Neuronal stem cell (in vitro differentiated cells): ENCODE measurements at regions not wholly inside any gene's neighbourhood (a gene's known extent, or its start where the extent isn't known, plus 50 kb on each side); places are given as distances from the start of the nearest gene placed in this dataset.

ENCODE experiments used
- DNase-seq: peaks from one replicate; pipeline ENCODE4 v3.0.0-alpha.2; 2013; ENCODE audit warnings: low spot score
- H2AFZ ChIP-seq: one replicate; pipeline ENCODE4 v1.6.1; 2013; ENCODE audit warnings: mild to moderate bottlenecking, low read length, inconsistent platforms
- H2AK5ac ChIP-seq: 2 replicates; pipeline ENCODE4 v1.6.1; 2013; ENCODE audit warnings: low read depth, mild to moderate bottlenecking, inconsistent platforms, low read length, moderate library complexity, mixed read lengths
- H2BK120ac ChIP-seq: 2 replicates; pipeline ENCODE4 v1.6.1; 2013; ENCODE audit warnings: low read depth, mild to moderate bottlenecking, inconsistent platforms, low read length, moderate library complexity, mixed read lengths
- H2BK12ac ChIP-seq: one replicate; pipeline ENCODE4 v1.6.1; 2013; ENCODE audit warnings: low read length, inconsistent platforms
- H2BK15ac ChIP-seq: 2 replicates; pipeline ENCODE4 v1.6.1; 2013; ENCODE audit warnings: mild to moderate bottlenecking, low read length, inconsistent platforms, mixed read lengths
- H2BK5ac ChIP-seq: one replicate; pipeline ENCODE4 v1.6.1; 2013; ENCODE audit warnings: inconsistent platforms, mild to moderate bottlenecking, low read length, moderate library complexity
- H3K14ac ChIP-seq: one replicate; pipeline ENCODE4 v1.6.1; 2013; ENCODE audit warnings: low read length, inconsistent platforms
- H3K18ac ChIP-seq: 2 replicates; pipeline ENCODE4 v1.6.1; 2013; ENCODE audit warnings: low read length, inconsistent platforms
- H3K23ac ChIP-seq: 2 replicates; pipeline ENCODE4 v1.6.1; 2013; ENCODE audit warnings: low read depth, mild to moderate bottlenecking, mixed read lengths, low read length, inconsistent platforms; ENCODE audit not compliant: poor library complexity
- H3K27ac ChIP-seq: replicated peaks from 3 replicates; pipeline ENCODE4 v1.5.1; 2013; ENCODE audit warnings: low read length, inconsistent platforms
- H3K27me3 ChIP-seq, 3 experiments: 2 replicates each; pipeline ENCODE4 v1.6.1; 2013; ENCODE audit warnings: low read length in 3 of 3, mild to moderate bottlenecking in 2 of 3, inconsistent platforms in 1 of 3, low read depth in 1 of 3, mixed read lengths in 1 of 3, moderate library complexity in 1 of 3; ENCODE audit not compliant: control insufficient read depth in 3 of 3, insufficient read depth in 3 of 3
- H3K36me3 ChIP-seq, 2 donors: replicated peaks in 1 of 2; 2 replicates each; pipeline ENCODE4 v1.6.1; 2013; ENCODE audit warnings: low read length in 2 of 2; ENCODE audit not compliant: control insufficient read depth in 2 of 2, insufficient read depth in 2 of 2
- H3K4ac ChIP-seq: 2 replicates; pipeline ENCODE4 v1.6.1; 2013; ENCODE audit warnings: inconsistent platforms, mild to moderate bottlenecking, low read length, moderate library complexity
- H3K4me1 ChIP-seq, 2 donors: 1 replicate in 1 of 2; 2 replicates in 1 of 2; pipeline ENCODE4 v1.6.1; 2013; ENCODE audit warnings: low read length in 2 of 2, low read depth in 1 of 2; ENCODE audit not compliant: control insufficient read depth in 2 of 2, insufficient read depth in 1 of 2
- H3K4me2 ChIP-seq: one replicate; pipeline ENCODE4 v1.6.1; 2013; ENCODE audit warnings: mild to moderate bottlenecking, low read length, inconsistent platforms; ENCODE audit not compliant: insufficient read depth, poor library complexity, severe bottlenecking
- H3K4me3 ChIP-seq, 2 donors: 2 replicates each; pipeline ENCODE4 v1.5.1; 2013; ENCODE audit warnings: low read length in 2 of 2, mild to moderate bottlenecking in 2 of 2, inconsistent platforms in 1 of 2, moderate library complexity in 1 of 2
- H3K79me1 ChIP-seq: one replicate; pipeline ENCODE4 v1.6.1; 2013; ENCODE audit warnings: low read depth, mild to moderate bottlenecking, inconsistent platforms, low read length, moderate library complexity
- H3K9ac ChIP-seq: one replicate; pipeline ENCODE4 v1.6.1; 2013; ENCODE audit warnings: mild to moderate bottlenecking, low read depth, low read length, inconsistent platforms; ENCODE audit not compliant: poor library complexity
- H3K9me3 ChIP-seq, 2 donors: replicated peaks in 1 of 2; 2 replicates each; pipeline versions ENCODE3 to v1.6.1; 2013; ENCODE audit warnings: low read length in 2 of 2, mild to moderate bottlenecking in 2 of 2, inconsistent platforms in 1 of 2, low read depth in 1 of 2, mixed read lengths in 1 of 2, moderate library complexity in 1 of 2; ENCODE audit not compliant: control insufficient read depth in 2 of 2, insufficient read depth in 1 of 2
- H4K8ac ChIP-seq: one replicate; pipeline ENCODE4 v1.6.1; 2013; ENCODE audit warnings: low read depth, mild to moderate bottlenecking, inconsistent platforms, low read length, moderate library complexity
- H4K91ac ChIP-seq: one replicate; pipeline ENCODE4 v1.6.1; 2013; ENCODE audit warnings: low read length, low read depth, mild to moderate bottlenecking, inconsistent platforms; ENCODE audit not compliant: poor library complexity
- WGBS, 2 donors: extraction: QIAGEN DNeasy Blood & Tissue Kit; methylation state at CpG; one replicate each; pipeline ENCODE4 v1.1.7; 2013; ENCODE audit warnings: missing lambda C conversion rate in 2 of 2, mixed read lengths in 1 of 2; ENCODE audit not compliant: insufficient read length in 2 of 2, insufficient replicate concordance in 1 of 2; ENCODE audit errors: extremely low coverage in 2 of 2; 5-methylcytosine and 5-hydroxymethylcytosine counted together

- H3K18ac ChIP-seq, result no peak overlapping the region
- no peak overlapping the region for H3K4ac ChIP-seq
- no peak overlapping the region for H3K14ac ChIP-seq
- no peaks in the 10 kb centered on the region for H3K27me3 ChIP-seq
- no CpG with 5 or more reads among the region's 2 CpGs for WGBS, 2 donors
- H3K23ac ChIP-seq, result no peak overlapping the region
- H3K4me2 ChIP-seq, result no peak overlapping the region
- no peak overlapping the region for H2AFZ ChIP-seq
- no peaks in the 10 kb centered on the region for H3K36me3 ChIP-seq
- no peak overlapping the region for H3K9ac ChIP-seq
- H4K8ac ChIP-seq, result no peak overlapping the region
- no peak for DNase-seq
- no peak overlapping the region for H2BK15ac ChIP-seq
- H3K27ac ChIP-seq, result no peak overlapping the region
- H3K4me1 ChIP-seq, result no peaks in the 10 kb centered on the region
- H2BK12ac ChIP-seq, result no peak overlapping the region
- H2AK5ac ChIP-seq, result no peak overlapping the region
- no peaks in the 10 kb centered on the region for H3K79me1 ChIP-seq
- no peak overlapping the region for H2BK120ac ChIP-seq
- no peak overlapping the region for H2BK5ac ChIP-seq
- H3K9me3 ChIP-seq, result peaks cover 0 to 2% of the 10 kb centered on the region in 2 donors
- no peak overlapping the region for H4K91ac ChIP-seq
- no peak overlapping the region for H3K4me3 ChIP-seq
These were observed 1063.1 kb downstream of the PCDH7 start for GRCh38 chr4:31783311-31783710.

- Histone ChIP-seq H3K18ac (no peak overlapping the region), H3K14ac (no peak overlapping the region), H3K23ac (no peak overlapping the region), H3K9me3 (peaks cover 0 to 2% of the 10 kb centered on the region in 2 donors), H3K27ac (no peak overlapping the region), H3K4me2 (no peak overlapping the region), H4K91ac (no peak overlapping the region), H3K4ac (no peak overlapping the region), H3K4me3 (no peak overlapping the region), H2BK120ac (no peak overlapping the region), H3K9ac (no peak overlapping the region), H3K79me1 (no peaks in the 10 kb centered on the region), H2BK12ac (no peak overlapping the region), H3K27me3 (no peaks in the 10 kb centered on the region), H3K36me3 (no peaks in the 10 kb centered on the region), H2AK5ac (no peak overlapping the region), H4K8ac (no peak overlapping the region), H2AFZ (no peak overlapping the region), H3K4me1 (peaks cover 2 to 6% of the 10 kb centered on the region in 2 donors), H2BK15ac (no peak overlapping the region), H2BK5ac (no peak overlapping the region)
- whole genome bisulfite sequencing, 2 donors, result no CpG with 5 or more reads among the region's 2 CpGs
- DNase-seq, result no peak
These were observed 1064.4 kb downstream of the PCDH7 start for GRCh38 chr4:31784558-31784957.

GRCh38 chr4:31787701-31788100 is 1067.5 kb downstream of the PCDH7 start:
- Histone ChIP-seq H3K27me3 (no peaks in the 10 kb centered on the region), H3K79me1 (no peaks in the 10 kb centered on the region), H3K23ac (no peak overlapping the region), H2BK15ac (no peak overlapping the region), H2AFZ (no peak overlapping the region), H3K9me3 (peaks cover 0 to 2% of the 10 kb centered on the region in 2 donors), H3K4ac (no peak overlapping the region), H3K4me3 (no peak overlapping the region), H3K18ac (no peak overlapping the region), H3K36me3 (no peaks in the 10 kb centered on the region), H3K27ac (no peak overlapping the region), H2BK5ac (no peak overlapping the region), H3K9ac (no peak overlapping the region), H4K8ac (no peak overlapping the region), H2BK120ac (no peak overlapping the region), H3K4me2 (no peak overlapping the region), H2BK12ac (no peak overlapping the region), H3K14ac (no peak overlapping the region), H4K91ac (no peak overlapping the region), H3K4me1 (peaks cover 3 to 6% of the 10 kb centered on the region in 2 donors), H2AK5ac (no peak overlapping the region)
- DNase-seq, result no peak
- no CpG with 5 or more reads among the region's 1 CpG for WGBS, 2 donors

- DNase-seq, result peak; percentile 67
- Histone ChIP-seq H3K79me1 (no peaks in the 10 kb centered on the region), H4K91ac (no peak overlapping the region), H3K9me3 (no peaks in the 10 kb centered on the region), H4K8ac (no peak overlapping the region), H2BK120ac (no peak overlapping the region), H3K4ac (no peak overlapping the region), H3K18ac (no peak overlapping the region), H3K27me3 (no peaks in the 10 kb centered on the region), H3K23ac (no peak overlapping the region), H2AK5ac (no peak overlapping the region), H3K27ac (no peak overlapping the region), H3K4me2 (no peak overlapping the region), H2BK12ac (no peak overlapping the region), H3K4me1 (peaks cover 3 to 6% of the 10 kb centered on the region in 2 donors), H3K36me3 (no peaks in the 10 kb centered on the region), H3K9ac (no peak overlapping the region), H2BK15ac (no peak overlapping the region), H2AFZ (peak overlapping the region; percentile 25), H3K4me3 (no peak overlapping the region), H3K14ac (no peak overlapping the region), H2BK5ac (no peak overlapping the region)
- no CpG with 5 or more reads among the region's 2 CpGs for WGBS, 2 donors
These were observed 1068.5 kb downstream of the PCDH7 start for GRCh38 chr4:31788676-31789075.
